A673 (cell line): ENCODE measurements at regions not wholly inside any gene's neighbourhood (a gene's known extent, or its start where the extent isn't known, plus 50 kb on each side); places are given as distances from the start of the nearest gene placed in this dataset.

Source experiments
- CTCF ChIP-seq: fragments of 300-800, 200-600 bp; sonication (generic); conservative IDR thresholded peaks from 2 replicates; pipeline ENCODE4 v1.5.1; 2017; ENCODE audit warnings: low read depth, mild to moderate bottlenecking, antibody characterized with exemption, low read length, moderate library complexity, mixed read lengths
- EZH2 ChIP-seq: fragments of 200-600 bp; sonication (generic); IDR thresholded peaks from 2 replicates; pipeline ENCODE4 v1.6.1; 2017; ENCODE audit warnings: borderline replicate concordance, low read depth, mild to moderate bottlenecking, mixed read lengths, antibody characterized with exemption, low read length; ENCODE audit not compliant: poor library complexity, severe bottlenecking

GRCh38 chr2:210795506-210795905, 239.1 kb downstream of the CPS1 start:
- TF ChIP-seq CTCF (no peak), EZH2 (no peak)
